ENCODE measurements at regions not wholly inside any gene's neighbourhood (a gene's known extent, or its start where the extent isn't known, plus 50 kb on each side); places are given as distances from the start of the nearest gene placed in this dataset.
"Not testable (repeated sequence)": the region's sequence is repeated elsewhere in the genome, so short reads cannot be mapped to it uniquely, and the experiment has no call there.

- no peak overlapping the region for H3K27ac ChIP-seq
- no peak for DNase-seq
- H3K4me3 ChIP-seq (ENCODE audit: low read depth, low read length): no peak overlapping the region
- H3K27me3 ChIP-seq (replicated peaks): no peaks in the 10 kb centered on the region
- TF ChIP-seq CTCF (IDR thresholded peaks at IDR 0.05; ENCODE audit: low read depth, low read length, missing control alignments): no peak
- H3K36me3 ChIP-seq (replicated peaks): no peaks in the 10 kb centered on the region
- in situ Hi-C loops (cut with HindIII; ENCODE audit: low pct_ligation_motif_present, low sequenced_read_pairs): no loop called here
These were observed 73.4 kb upstream of the BNIP2 start for GRCh38 chr15:59762558-59762957.

DNA sequence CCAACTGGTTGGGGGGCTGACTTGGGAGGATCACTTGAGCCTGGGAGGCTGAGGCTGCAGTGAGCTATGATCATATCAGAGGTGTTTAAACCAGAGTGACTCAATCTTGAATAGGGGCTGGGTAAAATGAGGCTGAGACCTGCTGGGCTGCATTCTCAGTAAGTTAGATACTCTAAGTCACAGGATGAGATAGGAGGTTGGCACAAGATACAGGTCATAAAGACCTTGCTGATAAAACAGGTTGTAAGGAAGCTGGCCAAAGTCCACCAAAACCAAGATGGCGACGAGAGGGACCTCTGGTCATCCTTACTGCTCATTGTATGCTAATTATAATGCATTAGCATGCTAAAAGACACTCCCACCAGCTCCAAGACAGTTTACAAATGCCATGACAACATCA lies 71.1 kb upstream of the BNIP2 start:
- H3K4me3 ChIP-seq (ENCODE audit: low read depth, low read length); DNase-seq; in situ Hi-C loops (cut with HindIII; ENCODE audit: low pct_ligation_motif_present, low sequenced_read_pairs); H3K36me3 ChIP-seq (replicated peaks); H3K27ac ChIP-seq; H3K27me3 ChIP-seq (replicated peaks): not testable (repeated sequence)

- no peaks in the 10 kb centered on the region for H3K36me3 ChIP-seq (replicated peaks)
- no peak for DNase-seq
- no peaks in the 10 kb centered on the region for H3K27me3 ChIP-seq (replicated peaks)
- H3K4me3 ChIP-seq (ENCODE audit: low read depth, low read length): no peak overlapping the region
- H3K27ac ChIP-seq: no peak overlapping the region
- in situ Hi-C loops (cut with HindIII; ENCODE audit: low pct_ligation_motif_present, low sequenced_read_pairs): no loop called here
- TF ChIP-seq CTCF (IDR thresholded peaks at IDR 0.05; ENCODE audit: low read depth, low read length, missing control alignments): peak; percentile 32
These were observed 62.7 kb upstream of the BNIP2 start for GRCh38 chr15:59751552-59752413.

- no peaks in the 10 kb centered on the region for H3K27me3 ChIP-seq (replicated peaks)
- H3K4me3 ChIP-seq (ENCODE audit: low read depth, low read length): no peak overlapping the region
- in situ Hi-C loops (cut with HindIII; ENCODE audit: low pct_ligation_motif_present, low sequenced_read_pairs): no loop called here
- H3K36me3 ChIP-seq (replicated peaks): no peaks in the 10 kb centered on the region
- no peak for DNase-seq
- no peak for TF ChIP-seq CTCF (IDR thresholded peaks at IDR 0.05; ENCODE audit: low read depth, low read length, missing control alignments)
- H3K27ac ChIP-seq: no peak overlapping the region
These were observed 57.7 kb upstream of the BNIP2 start for GRCh38 chr15:59746777-59747176.

DNA sequence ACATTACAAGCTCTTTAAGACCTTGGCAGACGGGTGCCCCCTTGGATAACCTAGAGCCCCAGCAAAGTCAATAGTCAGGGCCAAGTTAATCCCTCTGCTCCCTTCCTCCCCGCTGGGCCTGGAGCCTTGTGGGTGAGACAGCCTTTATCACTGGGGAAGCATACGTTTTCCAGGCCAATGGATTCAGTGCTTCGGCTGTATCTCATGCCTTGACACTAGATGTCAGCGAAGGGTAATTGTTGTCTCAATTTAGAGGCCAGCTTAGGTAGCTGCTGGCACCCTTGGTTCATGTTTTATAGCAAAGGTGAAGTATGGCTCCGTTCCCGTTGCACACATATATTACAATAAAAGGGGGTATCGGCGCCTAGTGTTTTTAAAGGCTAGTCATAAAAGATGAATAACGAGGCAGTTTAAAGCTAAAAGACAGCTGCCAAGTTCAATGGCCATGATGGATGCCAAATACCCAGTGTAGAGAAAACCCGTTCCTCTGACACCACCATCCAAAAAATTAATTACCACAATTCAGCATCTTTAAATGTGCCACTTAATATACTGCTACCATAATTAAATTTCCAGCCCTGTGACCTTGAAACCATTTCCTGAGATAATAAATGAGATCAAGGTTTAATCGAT lies 52.3 kb upstream of the BNIP2 start:
- peak; percentile 51 for TF ChIP-seq CTCF (IDR thresholded peaks at IDR 0.05; ENCODE audit: low read depth, low read length, missing control alignments)
- DNase-seq: peak; percentile 4
- Histone ChIP-seq H3K27ac (no peak overlapping the region), H3K27me3 (replicated peaks) (no peaks in the 10 kb centered on the region), H3K36me3 (replicated peaks) (no peaks in the 10 kb centered on the region), H3K4me3 (ENCODE audit: low read depth, low read length) (no peak overlapping the region)
- in situ Hi-C loops (cut with HindIII; ENCODE audit: low pct_ligation_motif_present, low sequenced_read_pairs): no loop called here

DNA sequence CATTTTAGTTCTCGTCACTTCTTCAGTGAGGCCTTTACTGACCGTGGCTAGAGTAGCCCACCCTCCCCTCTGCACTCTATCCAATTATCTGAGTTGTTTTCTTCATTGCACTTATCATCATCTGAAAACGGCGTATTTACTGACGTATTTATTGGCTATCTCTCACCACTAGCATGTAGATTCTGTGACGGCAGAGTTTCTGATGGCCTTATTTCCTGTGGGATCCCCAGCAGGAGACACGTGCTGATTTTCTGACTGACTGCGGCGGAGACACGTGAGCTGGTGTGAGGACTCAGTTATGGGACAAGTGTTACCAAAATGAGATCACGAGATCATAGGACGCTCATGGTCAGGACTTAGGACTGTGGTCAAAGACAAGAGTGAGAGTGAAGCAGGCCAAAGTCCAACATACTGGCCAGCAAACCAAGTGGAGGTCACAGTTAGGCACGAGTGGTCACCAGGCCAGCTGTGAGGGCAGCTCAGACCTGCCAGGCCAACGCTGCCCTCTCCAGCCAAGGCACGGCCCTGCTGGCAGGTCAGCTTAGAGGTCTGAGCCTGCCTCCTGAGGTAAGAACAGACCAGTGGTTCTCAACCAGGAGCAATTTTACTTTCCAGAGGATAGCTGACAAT lies 50.6 kb upstream of the BNIP2 start:
- no peak for TF ChIP-seq CTCF (IDR thresholded peaks at IDR 0.05; ENCODE audit: low read depth, low read length, missing control alignments)
- H3K27me3 ChIP-seq (replicated peaks): no peaks in the 10 kb centered on the region
- in situ Hi-C loops (cut with HindIII; ENCODE audit: low pct_ligation_motif_present, low sequenced_read_pairs): no loop called here
- H3K4me3 ChIP-seq (ENCODE audit: low read depth, low read length): no peak overlapping the region
- no peaks in the 10 kb centered on the region for H3K36me3 ChIP-seq (replicated peaks)
- DNase-seq: no peak
- no peak overlapping the region for H3K27ac ChIP-seq
